Left hindlimb (tissue), 1 donor: ENCODE measurements at regions not wholly inside any gene's neighbourhood (a gene's known extent, or its start where the extent isn't known, plus 50 kb on each side); places are given as distances from the start of the nearest gene placed in this dataset.

Source experiments
- DNase-seq: peaks from one replicate; pipeline ENCODE4 v3.0.0-alpha.2; 2018

- no peak for DNase-seq
Observed at GRCh38 chr1:227370533-227371254, 52.4 kb upstream of the CDC42BPA start.

- DNase-seq, result no peak
Observed at GRCh38 chr1:227369102-227369760, 50.9 kb upstream of the CDC42BPA start.
